Inflammatory macrophage treated with lipopolysaccharide for 4 hours (primary cell): ENCODE measurements at regions not wholly inside any gene's neighbourhood (a gene's known extent, or its start where the extent isn't known, plus 50 kb on each side); places are given as distances from the start of the nearest gene placed in this dataset.
"Not testable (repeated sequence)": the region's sequence is repeated elsewhere in the genome, so short reads cannot be mapped to it uniquely, and the experiment has no call there.

Source experiments
- DNase-seq: peaks from one replicate; pipeline ENCODE4 v3.0.0-alpha.2; 2020

- DNase-seq: no peak
Measured at GRCh38 chr6:165167311-165167710, 142.1 kb downstream of the C6orf118 start.

- no peak for DNase-seq
Measured at GRCh38 chr6:165163519-165163918, 145.9 kb downstream of the C6orf118 start.

DNA sequence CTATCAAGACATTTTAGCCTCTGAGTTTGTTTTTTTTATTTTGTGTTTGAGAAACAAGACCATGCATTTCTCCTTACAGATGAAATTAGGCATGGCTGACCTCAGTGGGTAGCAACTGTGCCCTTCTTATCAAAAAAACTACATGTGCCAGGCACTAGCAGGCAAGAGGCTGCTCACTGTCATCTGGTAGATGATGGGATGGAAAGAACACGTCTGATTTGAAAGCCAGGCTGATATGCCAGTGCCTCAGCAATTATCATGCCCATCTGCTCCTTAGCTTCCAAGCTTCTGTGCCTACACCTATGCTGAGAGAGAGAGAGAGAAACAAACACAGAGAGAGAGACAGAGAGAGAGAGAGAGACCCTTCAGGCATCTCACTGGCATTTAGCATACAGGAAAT is 149.9 kb downstream of the C6orf118 start:
- no peak for DNase-seq

GRCh38 chr6:165146456-165146855 is 162.9 kb downstream of the C6orf118 start:
- DNase-seq: no peak

- DNase-seq: no peak
Measured at GRCh38 chr6:165135889-165136288, 173.5 kb downstream of the C6orf118 start.

DNA sequence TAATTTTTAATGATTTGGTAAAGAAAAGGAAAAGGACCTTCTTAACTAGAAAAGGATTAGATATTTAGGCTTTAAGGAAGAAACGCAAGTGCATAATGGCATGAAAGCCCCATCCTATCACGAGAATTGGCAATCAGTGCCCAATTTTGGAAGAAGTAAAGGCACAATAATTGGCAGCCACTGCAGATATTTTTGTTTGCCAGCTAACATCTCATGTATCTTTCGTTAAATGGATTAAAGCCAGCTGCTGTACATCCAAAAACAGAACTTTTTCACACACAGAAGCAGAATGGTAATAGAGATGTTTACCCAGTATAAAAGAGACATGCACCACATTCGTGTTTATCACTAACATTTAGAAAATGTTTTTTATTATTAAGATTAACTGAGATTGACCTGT is 180.3 kb downstream of the C6orf118 start:
- no peak for DNase-seq

DNA sequence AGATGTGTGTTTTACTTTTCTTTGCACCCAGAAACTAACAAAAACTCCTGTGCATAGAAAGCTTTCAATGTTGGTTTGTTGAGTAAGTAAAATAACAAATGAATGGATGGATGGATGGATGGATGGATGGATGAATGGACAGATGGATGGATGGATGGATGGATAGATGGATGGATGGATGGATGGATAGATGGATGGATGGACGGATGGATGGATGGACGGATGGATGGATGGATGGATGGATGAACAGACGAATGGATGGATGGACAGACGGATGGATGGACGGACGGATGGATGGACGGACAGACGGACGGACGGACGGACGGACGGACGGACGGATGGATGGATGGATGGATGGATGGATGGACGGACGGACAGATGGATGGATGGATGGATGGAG is 181.7 kb downstream of the C6orf118 start:
- not testable (repeated sequence) for DNase-seq

DNA sequence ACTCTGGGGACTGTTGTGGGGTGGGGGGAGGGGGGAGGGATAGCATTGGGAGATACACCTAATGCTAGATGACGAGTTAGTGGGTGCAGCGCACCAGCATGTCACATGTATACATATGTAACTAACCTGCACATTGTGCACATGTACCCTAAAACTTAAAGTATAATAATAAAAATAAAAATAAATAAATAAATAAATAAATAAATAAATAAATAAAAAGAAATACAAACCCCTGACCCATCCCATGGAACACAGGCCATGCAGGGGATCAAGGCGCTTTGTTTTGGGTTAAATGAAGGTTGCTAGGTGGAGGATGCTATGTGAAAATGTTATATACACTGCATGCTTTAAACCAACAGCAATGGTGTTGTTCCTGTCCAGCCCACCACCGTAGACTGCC is 184.7 kb downstream of the C6orf118 start:
- not testable (repeated sequence) for DNase-seq

DNA sequence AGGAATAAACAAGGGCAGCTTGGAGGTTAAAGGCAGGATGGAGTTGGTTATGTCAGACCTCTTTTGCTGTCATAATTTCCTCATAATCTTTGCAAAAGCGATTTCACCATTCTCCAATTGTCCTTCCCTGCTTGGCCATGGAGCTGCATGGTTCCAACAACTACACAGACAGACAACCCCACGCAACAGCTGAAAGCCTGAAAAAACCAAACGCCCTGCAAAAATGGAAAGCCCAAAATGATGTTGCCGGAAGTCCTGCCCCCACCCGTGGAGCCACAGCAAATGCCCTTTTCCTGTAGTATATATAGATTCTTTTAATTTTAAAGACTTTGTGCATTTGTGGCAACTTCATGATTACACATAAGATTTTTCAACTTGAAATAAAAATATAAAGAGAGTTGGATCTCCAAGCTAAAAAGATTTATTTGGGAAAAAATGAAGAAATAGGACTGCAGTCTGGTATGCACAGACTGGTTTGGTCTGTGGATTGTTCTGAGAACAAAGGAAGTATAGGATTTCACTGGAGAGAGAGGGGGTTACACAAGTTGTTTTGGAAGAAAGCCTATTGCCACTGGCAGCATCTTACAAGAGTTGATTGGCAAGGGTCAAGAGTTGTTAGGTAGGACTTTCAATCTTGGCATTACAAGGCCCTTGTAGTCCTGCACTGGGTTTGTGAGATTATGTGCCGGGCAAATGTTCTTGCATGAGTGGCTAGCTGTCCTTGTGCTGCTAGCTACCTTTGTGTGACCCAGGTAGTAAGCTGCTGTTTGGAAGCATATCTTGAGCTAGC is 190.0 kb downstream of the C6orf118 start:
- DNase-seq: no peak

DNA sequence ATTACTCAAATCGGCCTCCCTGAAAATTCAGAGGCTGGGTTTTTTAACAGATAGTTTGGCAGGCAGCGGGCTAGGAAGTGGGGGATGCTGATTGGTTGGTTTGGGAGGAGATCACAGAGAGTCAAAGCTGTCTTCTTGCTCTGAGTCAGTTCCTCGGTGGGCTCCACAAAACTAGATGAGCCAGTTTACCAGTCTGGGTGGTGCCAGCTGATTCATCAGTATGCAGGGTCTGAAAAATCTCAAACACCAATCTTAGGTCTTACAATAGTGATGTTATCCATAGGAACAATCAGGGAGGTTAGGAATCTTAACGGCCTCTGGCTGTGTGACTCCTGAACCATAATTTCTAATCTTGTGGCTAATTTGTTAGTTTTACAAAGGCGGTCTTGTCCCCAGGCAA is 190.7 kb downstream of the C6orf118 start:
- DNase-seq: no peak

GRCh38 chr6:165117806-165118205 is 191.6 kb downstream of the C6orf118 start:
- no peak for DNase-seq

DNA sequence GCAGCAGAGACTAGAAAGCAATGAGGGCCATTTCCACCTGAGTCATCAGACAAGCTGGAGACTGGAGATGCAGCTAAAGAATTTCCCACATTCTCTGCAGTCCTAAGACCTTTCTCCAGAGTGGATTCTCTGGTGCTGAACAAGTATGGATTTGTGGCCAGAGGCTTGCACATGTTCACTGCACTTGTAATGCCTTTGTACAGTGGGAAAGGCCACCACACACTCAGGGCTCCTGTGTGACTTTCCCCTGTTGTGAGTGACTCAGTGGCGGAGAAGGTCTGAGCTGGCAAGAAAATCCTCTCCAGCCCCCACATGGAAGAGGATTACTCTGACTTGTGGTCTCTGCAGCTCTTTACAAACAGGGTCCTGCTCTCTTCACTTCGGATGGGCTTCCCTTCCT is 192.3 kb downstream of the C6orf118 start:
- no peak for DNase-seq

DNA sequence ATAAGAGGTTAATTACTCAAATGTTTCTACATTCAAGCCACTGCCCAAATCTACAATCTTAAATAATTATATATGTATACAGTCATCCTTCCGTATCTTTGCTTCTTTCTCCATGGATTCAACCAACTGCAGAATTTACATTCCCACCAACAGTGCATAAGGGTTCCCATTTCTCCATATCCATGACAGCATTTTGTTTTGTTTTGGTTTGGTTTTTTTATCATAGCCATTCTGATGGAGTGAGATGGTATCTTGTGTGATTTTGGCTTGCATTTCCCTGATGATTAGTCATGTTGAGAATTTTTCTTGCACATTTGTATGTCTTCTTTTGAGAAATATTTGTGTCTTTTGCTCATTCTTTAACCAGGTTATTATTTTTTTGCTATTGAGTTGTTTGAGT is 198.5 kb downstream of the C6orf118 start:
- DNase-seq: no peak

DNA sequence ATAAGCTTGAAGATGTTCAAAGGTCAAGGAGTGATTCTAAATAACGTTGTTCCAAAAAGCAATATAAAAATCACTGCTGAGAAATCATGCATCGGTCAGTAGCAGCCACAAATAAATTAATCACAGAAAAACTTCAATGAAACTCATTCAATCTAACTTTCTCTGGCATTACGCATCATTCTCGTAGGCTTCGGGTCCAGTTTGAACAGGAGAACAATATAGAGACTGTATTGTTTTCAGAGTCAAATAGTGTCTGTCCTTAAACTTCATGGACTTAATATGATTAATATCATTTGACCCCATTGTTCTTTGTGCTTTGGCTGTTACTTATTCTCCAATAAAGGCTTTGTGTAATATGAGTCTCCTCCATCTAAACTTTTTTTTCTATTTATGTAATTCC is 200.4 kb downstream of the C6orf118 start:
- no peak for DNase-seq

- no peak for DNase-seq
Measured at GRCh38 chr6:165106261-165106660, 203.1 kb downstream of the C6orf118 start.

DNA sequence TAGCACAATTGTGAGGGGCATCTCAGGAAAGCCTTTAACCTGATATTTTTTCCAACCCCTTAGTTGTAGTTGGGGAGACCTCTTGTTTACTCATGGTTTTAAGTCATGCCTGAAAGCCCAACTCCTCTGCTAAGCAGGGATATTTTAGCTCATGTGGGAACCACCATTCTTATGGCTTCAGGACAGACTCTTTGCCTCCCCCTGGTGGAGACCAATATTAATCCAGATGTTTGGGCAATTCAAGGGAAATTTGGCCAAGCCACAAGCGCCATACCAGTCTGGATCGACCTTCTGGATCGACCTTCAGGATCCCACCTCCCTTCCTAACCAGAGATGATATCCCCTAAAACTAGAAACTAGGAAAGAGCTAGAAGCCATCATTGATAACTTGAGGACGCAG is 211.2 kb downstream of the C6orf118 start:
- no peak for DNase-seq

DNA sequence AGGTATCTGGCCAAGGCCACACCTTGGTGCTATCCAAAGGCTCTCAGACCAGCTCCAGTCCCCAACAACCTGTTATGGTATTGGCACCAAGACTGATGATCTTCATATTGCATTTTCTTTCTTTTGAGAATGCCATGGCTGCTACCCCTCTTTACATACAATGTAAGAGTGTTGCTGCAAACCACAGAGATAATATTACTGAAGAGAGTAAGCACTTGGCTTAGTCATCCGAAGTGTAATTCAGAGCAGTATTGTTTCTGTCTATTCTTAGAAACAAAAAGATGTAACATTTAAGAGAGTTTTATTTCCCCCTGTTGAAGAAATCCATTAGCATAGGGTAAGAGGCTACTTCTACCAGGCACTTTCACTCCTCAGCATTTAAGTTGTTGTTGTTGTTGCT is 212.5 kb downstream of the C6orf118 start:
- no peak for DNase-seq

GRCh38 chr6:165096209-165096608 is 213.2 kb downstream of the C6orf118 start:
- DNase-seq: no peak

DNA sequence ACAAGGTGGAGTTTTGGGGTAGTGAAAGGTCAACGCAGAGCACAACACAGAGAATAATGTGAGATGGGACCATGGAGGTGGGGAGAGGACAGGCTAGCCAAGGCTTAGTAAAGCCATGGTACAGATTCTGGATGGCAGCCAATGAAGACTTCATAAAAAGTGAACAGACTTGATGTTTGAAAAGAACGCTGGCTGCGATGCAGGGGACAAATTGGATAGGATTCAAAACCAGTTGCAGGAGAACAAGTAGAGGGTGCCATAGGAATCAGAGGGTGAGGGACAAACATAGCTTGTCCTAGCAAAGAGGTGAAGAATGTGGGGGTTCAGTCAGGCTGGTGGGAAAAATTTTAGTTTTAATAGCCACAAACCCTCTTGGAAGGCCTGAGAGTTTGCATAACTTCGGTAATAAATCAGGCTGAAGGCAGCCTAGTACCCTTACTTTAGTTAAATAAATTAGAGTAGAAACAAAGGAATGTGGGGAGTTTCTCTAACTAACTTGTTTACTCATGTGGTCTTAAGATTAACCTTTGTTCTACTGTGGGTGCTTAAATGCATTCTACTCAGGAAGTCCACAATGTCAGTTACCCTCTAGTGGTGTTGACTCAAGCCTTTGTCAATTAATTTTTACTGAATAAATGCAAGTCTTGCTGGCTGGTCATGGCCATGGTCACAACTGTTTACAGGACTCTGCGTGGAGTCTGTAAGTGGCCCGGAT is 216.4 kb downstream of the C6orf118 start:
- no peak for DNase-seq

GRCh38 chr6:165091121-165091785 is 218.2 kb downstream of the C6orf118 start:
- no peak for DNase-seq

DNA sequence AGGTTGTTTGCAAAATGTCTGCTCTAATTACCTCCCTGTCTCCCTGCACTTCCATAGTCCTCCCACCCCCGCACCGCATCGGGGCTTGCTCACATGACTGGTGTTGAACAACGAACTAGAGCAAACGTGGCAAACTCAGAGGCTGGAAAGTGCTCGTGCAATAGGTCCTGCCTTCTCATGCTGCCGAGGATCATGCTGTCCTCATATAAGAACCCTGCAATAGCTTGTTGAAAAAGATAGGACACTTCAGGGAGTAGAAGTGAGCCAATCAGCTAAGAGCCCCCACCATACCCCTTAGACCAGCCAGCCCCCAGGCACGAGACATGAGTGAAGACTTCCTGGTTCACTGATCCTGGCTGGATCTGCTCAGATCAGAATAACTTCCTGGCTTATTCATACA is 219.2 kb downstream of the C6orf118 start:
- no peak for DNase-seq

GRCh38 chr6:165086814-165087213 is 222.6 kb downstream of the C6orf118 start:
- no peak for DNase-seq

GRCh38 chr6:165082636-165083035 is 226.8 kb downstream of the C6orf118 start:
- DNase-seq: no peak

- DNase-seq: no peak
Measured at GRCh38 chr6:165081944-165082532, 227.4 kb downstream of the C6orf118 start.
